Right hindlimb (tissue), 1 donor: ENCODE measurements at regions not wholly inside any gene's neighbourhood (a gene's known extent, or its start where the extent isn't known, plus 50 kb on each side); places are given as distances from the start of the nearest gene placed in this dataset.

Experiments used
- DNase-seq: peaks from one replicate; pipeline ENCODE4 v3.0.0-alpha.2; 2018

DNA sequence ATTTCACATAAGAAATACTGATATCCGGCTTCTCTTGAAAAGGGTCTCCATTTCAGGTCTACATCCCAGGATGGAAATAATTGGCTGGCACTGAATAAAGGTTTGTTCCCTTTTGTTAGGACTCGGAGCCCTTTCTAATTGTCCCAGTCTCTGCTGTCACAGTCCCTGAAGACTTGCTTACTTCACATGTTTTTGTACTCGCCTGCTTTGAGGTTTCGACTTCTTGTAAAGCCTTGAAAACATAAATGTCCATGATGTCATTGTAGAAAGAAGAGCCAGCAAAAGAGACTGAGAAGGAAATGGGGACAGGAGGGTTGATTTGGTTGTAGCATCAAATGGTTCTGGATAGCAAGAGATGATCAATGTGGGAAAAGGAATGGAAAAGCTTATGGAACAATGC, 963.4 kb upstream of the SEMA6D start:
- no peak for DNase-seq

DNA sequence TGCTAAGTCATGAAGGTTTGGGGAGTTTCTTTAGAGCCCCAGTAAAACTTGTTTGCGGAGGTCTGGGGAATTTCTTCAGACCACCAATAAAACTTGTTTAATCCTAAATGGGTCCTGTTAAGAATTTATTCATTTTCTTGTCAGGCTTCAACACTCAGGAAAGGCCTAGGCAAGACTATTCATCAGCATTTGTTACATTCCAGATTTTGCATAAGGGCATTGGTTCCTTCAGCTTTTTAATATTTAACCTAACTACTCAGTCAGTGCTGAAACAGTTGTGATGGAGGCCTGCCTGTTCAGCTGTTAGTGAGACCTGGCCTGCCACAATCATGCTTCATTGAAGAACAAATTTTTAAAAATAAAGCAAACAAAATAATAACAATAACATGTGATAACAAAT, 954.2 kb upstream of the SEMA6D start:
- no peak for DNase-seq

GRCh38 chr15:46764851-46765250, 952.5 kb upstream of the SEMA6D start:
- no peak for DNase-seq

DNA sequence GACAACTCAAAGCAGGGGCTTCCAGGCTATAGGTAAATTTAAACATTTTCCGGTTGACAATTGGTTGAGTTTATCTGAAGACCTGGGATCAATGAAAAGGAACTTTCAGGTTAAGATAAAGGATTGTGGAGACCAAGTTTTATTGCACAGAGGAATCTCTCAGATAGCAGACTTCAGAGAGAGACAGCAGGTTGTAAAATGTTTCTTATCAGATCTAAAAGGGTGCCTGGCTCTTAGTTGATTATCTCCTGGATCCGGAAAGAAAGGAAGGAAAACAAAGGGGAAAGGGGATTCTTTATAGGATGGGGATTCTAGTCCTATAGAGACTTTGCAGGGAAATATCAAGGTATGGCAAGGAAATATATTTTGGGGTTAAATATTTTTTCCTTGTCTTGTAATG, 951.3 kb upstream of the SEMA6D start:
- no peak for DNase-seq

DNA sequence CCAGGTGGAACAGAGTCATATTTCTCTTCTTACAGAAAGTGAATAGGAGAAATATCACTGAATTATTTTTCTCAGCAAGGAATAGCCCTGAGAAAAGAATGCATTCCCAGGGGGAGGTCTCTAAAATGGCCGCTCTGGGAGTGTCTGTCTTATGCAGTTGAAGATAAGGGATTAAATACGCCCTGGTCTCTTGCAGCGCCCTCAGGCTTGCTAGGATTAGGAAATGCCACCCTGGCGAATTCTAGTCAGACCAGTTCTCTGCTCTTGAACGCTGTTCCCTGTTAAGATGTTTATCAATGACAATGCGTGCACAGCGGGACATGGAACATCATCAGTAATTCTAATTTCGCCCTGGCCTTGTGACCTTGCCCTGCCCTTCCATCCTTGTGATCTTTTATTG, 949.0 kb upstream of the SEMA6D start:
- DNase-seq: no peak

DNA sequence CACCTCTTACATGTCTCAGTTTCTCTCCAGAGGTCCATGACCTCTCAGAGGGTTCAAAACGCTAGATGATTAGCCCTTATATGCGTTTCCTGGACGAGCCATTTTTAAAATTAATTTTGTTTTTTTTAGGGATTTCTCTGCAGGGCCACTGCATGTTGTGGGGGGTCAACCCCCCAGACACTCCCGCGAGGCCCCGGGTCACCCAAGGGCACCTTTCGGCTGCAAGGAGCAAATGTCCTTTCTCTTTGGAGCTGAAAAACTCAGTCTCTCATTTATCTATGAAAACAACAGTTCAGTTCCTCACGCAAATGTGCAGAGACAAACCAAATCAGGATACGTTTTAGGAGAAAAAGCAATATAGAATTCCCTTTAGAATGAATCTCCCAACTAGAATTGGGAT, 944.3 kb upstream of the SEMA6D start:
- DNase-seq: no peak

DNA sequence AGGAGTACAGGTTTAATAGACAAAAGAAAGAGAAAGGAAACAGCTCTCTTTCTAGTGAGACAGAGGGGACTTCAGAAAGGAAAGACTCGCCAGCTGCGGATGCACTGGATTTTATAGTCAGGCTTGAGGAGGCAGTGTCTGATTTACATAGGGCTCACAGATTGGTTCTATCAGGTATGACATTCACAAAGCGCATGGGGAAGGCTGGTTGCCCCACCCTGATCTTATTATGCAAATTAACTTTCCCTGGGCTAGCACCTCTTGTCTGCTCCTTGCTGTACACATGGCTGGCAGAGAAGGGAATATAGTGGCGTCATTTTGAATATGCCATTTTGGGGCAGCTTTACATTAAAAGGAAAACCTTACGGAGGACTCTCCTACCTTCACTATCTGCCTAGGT, 938.4 kb upstream of the SEMA6D start:
- DNase-seq: no peak

DNA sequence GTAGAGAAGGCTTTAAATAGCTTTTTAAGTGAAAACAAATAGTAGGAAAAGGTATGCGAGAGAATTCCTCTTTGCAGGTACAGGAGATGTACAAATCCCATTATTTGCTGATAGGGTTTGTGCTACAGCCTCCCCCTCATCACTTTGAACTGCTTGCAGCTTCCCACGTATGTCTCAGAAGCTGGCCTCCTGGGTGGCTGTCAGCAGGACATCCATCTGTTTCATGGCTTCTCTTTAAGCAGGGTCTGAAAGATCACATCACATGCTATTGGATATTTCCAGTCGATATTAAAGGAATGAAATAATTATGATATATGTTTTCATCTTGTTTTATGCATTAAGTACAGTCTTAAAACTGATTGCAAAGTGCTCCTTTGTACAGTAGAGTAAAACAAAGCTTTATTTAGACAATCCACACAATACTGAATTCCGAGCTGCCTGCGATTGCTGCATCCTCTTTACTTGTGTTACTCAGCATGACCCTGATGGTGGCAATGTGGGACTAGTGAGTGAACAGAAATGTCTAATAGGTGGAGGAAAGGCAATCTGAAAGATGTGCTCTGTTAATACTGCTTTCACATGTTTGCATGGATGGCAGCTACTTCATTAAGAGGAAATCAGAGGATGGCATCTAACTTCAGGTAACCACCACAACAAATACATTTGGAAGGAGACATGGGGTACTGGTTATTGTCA, 930.6 kb upstream of the SEMA6D start:
- DNase-seq: no peak

DNA sequence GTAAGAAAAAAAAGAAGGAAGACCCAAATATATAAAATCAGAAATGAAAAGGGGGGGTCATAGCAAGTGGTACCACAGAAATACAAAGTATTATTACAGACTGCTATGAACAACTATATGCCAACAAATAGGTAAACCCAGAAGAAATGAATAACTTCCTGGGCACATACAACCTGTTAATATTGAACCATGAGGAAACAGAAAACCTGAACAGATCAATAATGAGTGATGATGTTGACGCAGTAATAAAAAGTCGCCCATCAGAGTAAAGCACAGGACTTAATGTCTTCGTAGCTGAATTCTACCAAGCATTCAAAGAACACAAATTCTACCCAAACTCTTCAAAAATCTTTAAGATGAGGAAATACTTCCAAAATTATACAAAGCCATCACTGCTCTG, 921.6 kb upstream of the SEMA6D start:
- no peak for DNase-seq

DNA sequence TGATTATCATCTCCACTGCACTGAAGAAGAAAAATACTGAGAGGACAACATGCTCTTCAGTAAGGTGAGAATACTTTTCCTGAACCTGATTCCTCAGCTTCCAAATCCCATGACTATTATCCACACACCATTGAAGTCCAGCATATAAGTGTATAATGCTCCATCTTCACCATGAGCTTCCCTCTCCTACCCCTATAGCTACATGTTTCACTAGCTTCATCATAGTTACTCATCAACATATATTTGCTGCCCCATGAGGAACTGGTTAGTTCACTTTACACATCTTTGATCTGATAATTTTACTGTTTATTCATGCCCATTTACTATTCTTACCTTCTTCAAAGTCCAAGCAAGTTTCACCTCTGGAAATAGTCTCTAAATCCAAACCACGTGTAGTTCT, 908.5 kb upstream of the SEMA6D start:
- no peak for DNase-seq

DNA sequence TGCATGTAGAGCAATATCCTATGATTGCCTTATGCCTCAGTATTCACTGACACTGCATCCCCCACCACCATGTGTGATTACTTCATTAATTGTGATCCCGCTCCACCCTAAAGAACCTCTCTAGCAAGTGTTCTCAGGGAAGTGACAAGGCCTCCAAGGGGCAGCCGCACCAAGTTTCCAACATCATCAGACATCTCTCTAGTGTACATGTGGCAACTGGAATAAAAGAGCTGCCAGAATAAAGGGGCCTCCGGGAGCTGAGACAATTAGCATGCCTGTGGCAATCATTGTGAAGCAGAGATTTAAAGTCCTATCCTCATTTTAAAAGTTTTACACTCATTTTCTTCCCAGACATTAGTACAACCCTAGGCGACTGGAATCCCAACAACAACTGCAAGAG, 902.1 kb upstream of the SEMA6D start:
- no peak for DNase-seq

DNA sequence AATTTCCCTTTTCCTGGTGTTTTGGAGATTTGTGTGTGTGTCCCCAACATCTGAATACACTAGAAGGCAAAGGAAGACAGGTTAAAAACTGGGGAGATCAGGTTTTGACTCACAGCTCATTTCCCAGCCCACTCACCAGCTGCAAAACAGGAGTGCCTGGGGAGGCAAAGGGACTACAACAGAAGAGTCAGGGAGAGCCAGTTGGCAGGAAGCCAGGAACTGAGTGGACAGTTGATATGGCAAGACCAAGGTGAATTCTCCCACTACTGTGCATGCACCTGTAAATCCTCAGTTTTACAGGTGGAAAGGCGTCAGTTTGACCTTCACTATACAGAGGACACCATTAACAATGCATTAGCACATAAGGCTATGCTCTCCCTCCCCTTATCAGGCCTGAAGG, 901.5 kb upstream of the SEMA6D start:
- no peak for DNase-seq

GRCh38 chr15:46848704-46849103, 868.6 kb upstream of the SEMA6D start:
- DNase-seq: no peak

- DNase-seq: no peak
Observed at GRCh38 chr15:46853600-46853999, 863.7 kb upstream of the SEMA6D start.

- no peak for DNase-seq
Observed at GRCh38 chr15:46854564-46854963, 862.7 kb upstream of the SEMA6D start.

- no peak for DNase-seq
Observed at GRCh38 chr15:46855388-46855787, 861.9 kb upstream of the SEMA6D start.

DNA sequence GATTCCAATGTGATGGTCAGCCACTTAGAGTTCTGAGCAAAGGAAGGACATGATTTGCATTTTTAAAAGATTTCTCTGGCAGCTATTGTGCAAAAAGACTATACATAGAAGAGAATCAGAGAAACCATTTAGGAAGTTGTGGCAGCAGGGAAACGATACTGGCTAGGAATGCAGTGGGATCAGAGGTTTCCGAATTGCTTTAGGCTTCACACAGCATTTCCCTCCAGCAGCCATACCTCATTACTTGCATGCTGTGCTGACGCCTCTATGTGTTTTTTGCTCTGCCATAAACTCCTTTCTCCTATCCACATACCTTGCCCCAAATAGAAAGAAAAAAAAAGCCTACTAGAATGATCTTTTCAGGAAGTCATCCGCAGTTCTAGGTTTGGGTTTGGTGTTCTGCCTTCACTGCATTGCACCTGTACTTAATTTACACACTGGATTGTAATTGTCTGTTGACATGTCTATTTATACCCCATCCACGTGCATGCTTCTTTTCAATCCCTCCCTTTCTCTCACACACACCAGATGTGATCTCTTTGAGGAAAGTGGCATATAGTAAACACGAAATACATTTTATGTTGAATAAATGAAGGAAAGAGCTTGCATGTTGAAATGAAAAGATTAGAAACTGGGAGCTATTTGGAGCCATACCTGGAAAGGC, 860.3 kb upstream of the SEMA6D start:
- DNase-seq: no peak

GRCh38 chr15:46858150-46858549, 859.2 kb upstream of the SEMA6D start:
- DNase-seq: no peak

GRCh38 chr15:46861796-46862195, 855.5 kb upstream of the SEMA6D start:
- no peak for DNase-seq

GRCh38 chr15:46865155-46865554, 852.1 kb upstream of the SEMA6D start:
- DNase-seq: no peak

DNA sequence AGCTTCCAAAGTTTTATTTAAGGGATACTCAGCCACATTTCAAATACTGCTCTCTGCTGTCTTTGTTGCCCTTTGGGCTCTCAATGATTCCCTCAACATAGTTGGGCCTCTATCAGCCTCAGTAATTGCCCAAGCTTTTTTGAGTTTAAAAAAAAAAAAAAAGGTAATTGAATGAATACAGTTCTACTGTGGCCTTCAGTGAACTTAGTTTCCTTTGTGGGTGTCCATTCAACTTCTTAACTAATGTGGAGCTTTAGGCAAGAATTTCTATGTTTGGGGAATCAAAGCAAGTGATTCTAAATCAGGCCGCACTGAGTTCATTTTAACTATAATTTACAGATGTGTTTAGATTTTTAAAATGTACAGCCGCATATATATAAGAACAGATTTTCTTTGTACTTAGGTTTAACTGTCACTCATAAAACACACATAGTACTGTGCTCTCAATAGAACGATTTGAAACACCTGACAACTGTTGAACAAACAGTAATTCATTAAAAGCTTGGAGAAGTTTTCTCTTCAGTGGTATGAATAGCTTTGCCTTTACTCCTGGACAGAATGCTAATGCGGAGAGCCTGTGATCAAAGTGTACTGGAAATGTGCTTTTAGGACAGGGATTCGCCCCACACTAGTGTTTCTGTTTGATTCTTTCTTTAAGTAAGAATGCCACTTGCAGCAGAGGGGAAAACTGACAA, 844.9 kb upstream of the SEMA6D start:
- DNase-seq: no peak

DNA sequence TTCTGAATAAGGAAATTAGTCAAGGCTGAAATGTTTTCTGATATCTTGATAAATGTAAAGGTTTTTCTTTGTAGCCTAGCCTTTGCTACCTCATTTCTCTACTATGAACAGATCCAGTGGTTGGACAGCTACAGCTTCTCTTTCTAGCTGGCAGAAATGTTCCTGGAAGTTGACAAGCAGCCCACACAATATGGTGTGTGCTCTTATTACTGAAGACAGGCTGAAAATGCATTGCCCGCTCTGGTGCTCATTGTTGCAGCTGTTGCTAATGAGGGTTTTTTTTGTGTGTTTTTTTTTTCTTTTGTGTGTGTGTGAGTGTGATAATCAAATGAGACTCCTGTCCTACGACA, 844.3 kb upstream of the SEMA6D start:
- DNase-seq: no peak

DNA sequence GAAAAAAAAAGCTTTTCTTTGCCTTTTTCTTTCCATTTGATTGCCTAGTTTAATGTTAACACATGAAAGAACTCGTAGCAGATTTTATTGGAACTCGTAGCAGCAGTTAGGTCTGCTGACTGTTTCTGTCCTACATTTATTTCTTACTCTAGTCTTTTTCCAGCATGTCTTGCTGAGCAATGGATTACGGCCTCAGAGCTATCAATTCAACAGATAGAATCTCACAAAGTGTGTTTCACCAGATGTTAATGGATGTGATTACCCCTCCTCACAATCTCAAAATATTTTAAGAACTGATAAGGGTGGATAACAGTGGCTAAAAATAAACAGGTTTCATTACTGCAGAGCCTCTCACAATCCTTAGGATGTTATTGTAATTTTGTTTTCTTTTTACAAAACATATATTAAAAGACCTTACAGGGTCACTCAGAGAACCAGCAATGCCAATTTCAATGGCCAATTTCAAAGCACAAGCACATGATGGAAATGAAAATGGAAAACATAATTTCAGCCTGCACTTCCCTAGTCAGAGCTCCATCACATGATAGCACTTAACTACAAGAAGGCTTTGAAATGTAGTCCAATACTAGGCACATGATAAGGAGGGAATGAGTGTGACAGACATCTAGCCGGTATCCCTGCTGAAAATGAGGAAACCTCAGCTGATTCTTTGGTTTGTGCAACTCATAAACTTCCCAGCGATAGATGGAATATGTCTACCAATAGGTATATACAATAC, 838.1 kb upstream of the SEMA6D start:
- no peak for DNase-seq

DNA sequence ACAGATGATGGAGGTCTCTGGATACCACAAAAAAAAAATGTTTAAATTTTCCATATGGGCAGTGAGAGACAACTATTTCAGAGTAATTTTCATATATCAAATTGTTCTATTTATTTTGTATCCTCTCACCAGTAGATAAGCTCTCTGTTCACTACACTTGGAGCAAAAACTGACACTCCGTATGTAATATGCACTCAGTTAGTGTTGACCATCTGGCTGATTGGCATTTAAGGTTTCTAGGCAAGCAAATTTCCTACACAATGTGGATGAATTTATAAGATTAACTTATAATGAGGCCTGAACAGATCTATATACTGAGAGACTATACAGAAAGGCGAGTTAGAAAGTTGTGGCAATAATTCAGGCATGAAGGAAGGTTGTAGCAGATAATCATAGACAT, 836.5 kb upstream of the SEMA6D start:
- no peak for DNase-seq
